Ovary (tissue), 3 donors: ENCODE measurements at regions not wholly inside any gene's neighbourhood (a gene's known extent, or its start where the extent isn't known, plus 50 kb on each side); places are given as distances from the start of the nearest gene placed in this dataset.

Experiments
- POLR2A ChIP-seq: fragments of 450-650 bp; IDR thresholded peaks from one replicate; pipeline ENCODE4 v1.6.1; 2017; ENCODE audit warnings: antibody characterized with exemption, mild to moderate bottlenecking, moderate library complexity
- TF ChIP-seq, protein P1 (sequence below), 3 donors: fragments of 450-650 bp in 2 of 3; fragments of 200-600 bp in 1 of 3; IDR thresholded peaks; one replicate each; pipeline versions ENCODE4 v1.5.1 to v1.8.0; 2016 to 2022; ENCODE audit warnings: antibody characterized with exemption in 3 of 3, mild to moderate bottlenecking in 1 of 3
- donor health status: DM: no; HTN: no; CAD: no.

DNA sequence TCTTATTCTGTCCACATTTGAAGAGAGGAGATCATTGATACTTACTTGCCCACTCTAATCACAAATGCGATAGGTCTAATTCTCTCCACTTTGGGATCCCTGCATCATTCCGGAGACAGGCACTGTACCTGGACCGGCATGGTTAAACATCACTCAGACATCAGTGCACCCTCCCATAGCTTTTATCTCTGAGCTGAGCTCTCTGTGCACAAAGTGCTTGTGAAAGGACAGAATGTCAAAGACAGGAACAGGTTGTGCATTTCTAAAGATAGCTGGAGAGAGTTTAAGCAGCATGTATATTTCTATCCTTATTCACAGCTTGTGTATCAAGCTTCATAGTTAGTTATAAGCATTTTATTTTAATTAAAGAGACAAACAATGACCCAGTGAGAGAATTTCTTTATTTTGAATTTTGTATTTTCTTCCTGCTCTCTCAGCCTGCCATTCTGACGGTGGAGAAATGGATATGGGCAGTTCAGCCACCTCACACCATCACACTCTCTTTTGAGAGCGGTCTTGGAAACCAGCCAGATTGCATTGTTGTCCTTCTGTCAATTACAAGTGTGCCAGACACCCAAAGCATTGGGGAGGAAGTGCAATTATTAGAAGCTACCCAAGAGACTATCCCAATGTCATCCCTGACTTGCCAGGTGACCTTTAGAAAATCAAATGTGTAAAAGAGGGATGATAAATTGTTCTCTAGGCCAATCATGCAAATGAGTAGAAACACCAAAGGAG is 65.2 kb upstream of the CHL1 start:
- TF ChIP-seq POLR2A, result no peak
- TF ChIP-seq, protein P1, sequence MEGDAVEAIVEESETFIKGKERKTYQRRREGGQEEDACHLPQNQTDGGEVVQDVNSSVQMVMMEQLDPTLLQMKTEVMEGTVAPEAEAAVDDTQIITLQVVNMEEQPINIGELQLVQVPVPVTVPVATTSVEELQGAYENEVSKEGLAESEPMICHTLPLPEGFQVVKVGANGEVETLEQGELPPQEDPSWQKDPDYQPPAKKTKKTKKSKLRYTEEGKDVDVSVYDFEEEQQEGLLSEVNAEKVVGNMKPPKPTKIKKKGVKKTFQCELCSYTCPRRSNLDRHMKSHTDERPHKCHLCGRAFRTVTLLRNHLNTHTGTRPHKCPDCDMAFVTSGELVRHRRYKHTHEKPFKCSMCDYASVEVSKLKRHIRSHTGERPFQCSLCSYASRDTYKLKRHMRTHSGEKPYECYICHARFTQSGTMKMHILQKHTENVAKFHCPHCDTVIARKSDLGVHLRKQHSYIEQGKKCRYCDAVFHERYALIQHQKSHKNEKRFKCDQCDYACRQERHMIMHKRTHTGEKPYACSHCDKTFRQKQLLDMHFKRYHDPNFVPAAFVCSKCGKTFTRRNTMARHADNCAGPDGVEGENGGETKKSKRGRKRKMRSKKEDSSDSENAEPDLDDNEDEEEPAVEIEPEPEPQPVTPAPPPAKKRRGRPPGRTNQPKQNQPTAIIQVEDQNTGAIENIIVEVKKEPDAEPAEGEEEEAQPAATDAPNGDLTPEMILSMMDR (IDR thresholded peaks at IDR 0.05), result no peak
